Psoas muscle (tissue), 7 donors: ENCODE measurements at regions not wholly inside any gene's neighbourhood (a gene's known extent, or its start where the extent isn't known, plus 50 kb on each side); places are given as distances from the start of the nearest gene placed in this dataset.
"Not testable (repeated sequence)": the region's sequence is repeated elsewhere in the genome, so short reads cannot be mapped to it uniquely, and the experiment has no call there.

Experiments used
- ATAC-seq, 4 donors: fragments of 200-7000 bp; cut with Tn5 transposase; one replicate each; pipeline ENCODE4 v1.9.1; 2020; ENCODE audit warnings: moderate library complexity in 3 of 4, mild to moderate bottlenecking in 2 of 4
- DNase-seq, 2 donors: peaks; one replicate each; pipeline ENCODE4 v3.0.0-alpha.2; 2020
- H3K27ac ChIP-seq: fragments of 200-600 bp; one replicate; pipeline ENCODE4 v1.8.0; 2022
- H3K27me3 ChIP-seq, 3 donors: fragments of 200-600 bp in 1 of 3; one replicate each; pipeline versions ENCODE4 v1.6.1 to v1.8.0; 2013 to 2022; ENCODE audit warnings: low read length in 2 of 3, mild to moderate bottlenecking in 2 of 3, moderate library complexity in 1 of 3; ENCODE audit not compliant: insufficient read depth in 3 of 3
- H3K36me3 ChIP-seq, 2 donors: fragments of 200-600 bp in 1 of 2; one replicate each; pipeline versions ENCODE4 v1.6.1 to v1.8.0; 2013 to 2022; ENCODE audit warnings: low read depth in 1 of 2, mild to moderate bottlenecking in 1 of 2, moderate library complexity in 1 of 2; ENCODE audit not compliant: insufficient read depth in 1 of 2
- H3K4me1 ChIP-seq: fragments of 200-600 bp; one replicate; pipeline ENCODE4 v1.8.0; 2022
- H3K4me3 ChIP-seq: fragments of 200-600 bp; one replicate; pipeline ENCODE4 v1.8.0; 2022; ENCODE audit warnings: mild to moderate bottlenecking
- H3K9me3 ChIP-seq: fragments of 200-600 bp; one replicate; pipeline ENCODE4 v1.8.0; 2022
- CTCF ChIP-seq: fragments of 200-600 bp; IDR thresholded peaks from one replicate; pipeline ENCODE4 v1.8.0; 2022; ENCODE audit warnings: antibody characterized with exemption
- WGBS, 3 donors: extraction: QIAGEN DNeasy Blood & Tissue Kit; methylation state at CpG; one replicate each; pipeline versions ENCODE4 v1.1.6 to v1.1.7; 2013; 5-methylcytosine and 5-hydroxymethylcytosine counted together
- intact Hi-C, 2 donors: fragments of 100-400 bp; cut with DNase I; formaldehyde crosslinking; loops; one replicate each; pipeline versions ENCODE4 v1.11.0 to v1.14.2; 2022
- donor health status: healthy with polysubstance abuse.
- donor health status: DM: no; HTN: no; CAD: no; lungs with moderate emphysema.
- donor health status: Bipolar disorder and iron deficiency.
- donor health status: healthy.
- donor health status: DM: yes; HTN: yes; CAD: no.
- donor health status: DM: no; HTN: no; CAD: no.
- donor health status: DM: yes; HTN: yes; CAD: no.

GRCh38 chr18:15028037-15028436 is 280.1 kb downstream of the ANKRD30B start:
- intact Hi-C loops, H3K36me3 ChIP-seq, H3K27ac ChIP-seq, H3K4me1 ChIP-seq, H3K9me3 ChIP-seq, ATAC-seq, H3K27me3 ChIP-seq, DNase-seq, H3K4me3 ChIP-seq: not testable (repeated sequence)
- peak; percentile 17 for TF ChIP-seq CTCF
- WGBS, 3 donors, result 19 to 23% (median 19%) methylated on average over 4 of the region's 4 CpGs

DNA sequence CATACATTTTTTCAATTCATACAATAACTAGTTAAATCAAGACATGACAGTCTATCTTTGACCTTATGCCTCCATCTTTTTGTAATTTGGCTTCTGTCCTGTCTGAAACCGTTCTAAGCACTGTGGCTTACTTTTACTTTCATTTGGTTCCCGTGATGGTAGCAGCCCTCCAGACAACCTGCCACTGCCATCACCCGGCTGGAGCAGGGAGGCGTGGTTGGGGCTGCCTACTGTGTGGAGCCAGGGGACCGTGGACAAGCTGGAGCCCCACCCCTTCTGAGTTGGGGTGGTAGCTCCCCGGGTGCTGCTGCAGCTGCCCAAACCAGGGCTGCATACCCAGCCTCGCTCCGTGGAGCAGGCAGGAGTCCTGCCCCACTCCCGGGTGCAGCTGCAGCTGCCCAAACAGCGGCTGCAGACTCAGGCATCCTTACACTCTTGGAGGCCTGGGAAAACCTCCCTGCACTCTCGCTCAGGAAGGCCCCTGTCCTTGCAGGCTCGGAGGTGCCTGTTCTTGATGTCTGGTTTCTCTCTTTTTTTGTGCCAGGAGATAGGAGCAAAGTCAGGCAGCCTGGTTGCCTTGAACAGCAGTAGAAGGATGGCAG is 312.4 kb downstream of the ANKRD30B start:
- H3K4me1 ChIP-seq, H3K27me3 ChIP-seq, intact Hi-C loops, ATAC-seq, H3K9me3 ChIP-seq, H3K27ac ChIP-seq, DNase-seq, H3K4me3 ChIP-seq, H3K36me3 ChIP-seq: not testable (repeated sequence)
- 59 to 74% (median 67%) methylated on average over 7 to 10 of the region's 12 CpGs for WGBS, 3 donors

DNA sequence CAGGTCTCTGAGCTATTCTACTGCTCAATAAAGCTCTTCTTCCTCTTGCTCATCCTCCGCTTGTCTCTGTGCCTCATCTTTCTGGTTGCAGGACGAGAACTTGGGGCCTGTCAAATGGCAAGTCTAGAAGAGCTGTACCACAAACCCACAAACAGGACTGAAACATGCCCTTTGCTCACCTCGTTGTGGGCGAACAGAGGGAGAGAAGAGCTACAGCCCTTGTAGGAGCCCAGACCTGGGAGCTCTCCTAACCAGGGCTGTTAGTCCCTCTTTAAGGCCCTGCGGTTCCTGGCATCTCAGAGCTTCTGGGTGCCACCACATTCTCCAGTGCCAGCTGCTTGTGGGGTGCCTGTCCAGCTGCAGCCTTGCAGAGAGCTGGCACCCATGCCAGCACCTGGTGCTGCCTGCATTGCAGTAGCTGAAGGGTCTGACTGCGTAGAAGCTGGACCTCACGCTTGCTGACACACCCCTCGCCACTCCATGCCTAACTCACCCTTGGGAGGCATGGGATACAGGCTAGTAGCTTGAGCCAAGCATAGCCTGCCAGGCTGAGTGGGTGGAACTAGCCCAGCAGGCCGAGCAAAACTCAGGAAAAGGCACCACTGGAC is 313.4 kb downstream of the ANKRD30B start:
- H3K9me3 ChIP-seq, ATAC-seq, H3K27me3 ChIP-seq, intact Hi-C loops, H3K27ac ChIP-seq, DNase-seq, H3K36me3 ChIP-seq, H3K4me3 ChIP-seq, H3K4me1 ChIP-seq: not testable (repeated sequence)
- 57 to 74% (median 60%) methylated on average over 9 of the region's 9 CpGs for WGBS, 3 donors

DNA sequence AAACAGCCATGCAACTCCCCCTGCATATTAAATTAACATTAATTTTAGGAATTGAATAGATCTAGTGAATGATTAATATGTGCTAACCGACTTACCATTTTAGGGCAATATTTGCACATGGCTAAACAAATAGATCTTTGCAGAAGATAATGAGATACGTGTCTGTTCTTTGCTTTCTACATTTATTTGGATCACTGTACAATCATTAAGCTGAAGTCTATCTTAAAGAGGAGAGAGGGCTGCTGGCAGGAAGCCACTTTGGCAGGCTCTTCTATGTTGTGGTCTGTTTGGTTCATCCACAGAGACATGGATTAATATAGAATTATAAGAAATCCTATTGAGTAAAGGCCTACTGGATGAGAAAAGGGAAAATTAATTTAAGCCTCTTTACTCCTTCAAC is 318.5 kb downstream of the ANKRD30B start:
- ATAC-seq, H3K36me3 ChIP-seq, H3K27me3 ChIP-seq: not testable (repeated sequence)

GRCh38 chr18:15071311-15071710 is 323.3 kb downstream of the ANKRD30B start:
- H3K27ac ChIP-seq, ATAC-seq, H3K4me1 ChIP-seq, H3K9me3 ChIP-seq, H3K36me3 ChIP-seq, intact Hi-C loops, DNase-seq, H3K4me3 ChIP-seq, H3K27me3 ChIP-seq: not testable (repeated sequence)
- WGBS, 3 donors, result 45 to 64% (median 50%) methylated on average over 2 of the region's 2 CpGs

More for the DNA sequence above, 318.5 kb downstream of the ANKRD30B start:
- intact Hi-C loops, DNase-seq, H3K4me1 ChIP-seq, H3K9me3 ChIP-seq, H3K27ac ChIP-seq, H3K4me3 ChIP-seq: not testable (repeated sequence)
- WGBS, 3 donors, result 50 to 71% (median 61%) methylated on average over 2 of the region's 2 CpGs
